ENCODE measurements at regions not wholly inside any gene's neighbourhood (a gene's known extent, or its start where the extent isn't known, plus 50 kb on each side); places are given as distances from the start of the nearest gene placed in this dataset.

- DNase-seq (ENCODE audit: low spot score), result no peak
- H3K4me1 Mint-ChIP-seq, result peaks cover 8% of the 10 kb centered on the region
These were observed 191.9 kb upstream of the MIR17HG start for GRCh38 chr13:91155512-91156114.

DNA sequence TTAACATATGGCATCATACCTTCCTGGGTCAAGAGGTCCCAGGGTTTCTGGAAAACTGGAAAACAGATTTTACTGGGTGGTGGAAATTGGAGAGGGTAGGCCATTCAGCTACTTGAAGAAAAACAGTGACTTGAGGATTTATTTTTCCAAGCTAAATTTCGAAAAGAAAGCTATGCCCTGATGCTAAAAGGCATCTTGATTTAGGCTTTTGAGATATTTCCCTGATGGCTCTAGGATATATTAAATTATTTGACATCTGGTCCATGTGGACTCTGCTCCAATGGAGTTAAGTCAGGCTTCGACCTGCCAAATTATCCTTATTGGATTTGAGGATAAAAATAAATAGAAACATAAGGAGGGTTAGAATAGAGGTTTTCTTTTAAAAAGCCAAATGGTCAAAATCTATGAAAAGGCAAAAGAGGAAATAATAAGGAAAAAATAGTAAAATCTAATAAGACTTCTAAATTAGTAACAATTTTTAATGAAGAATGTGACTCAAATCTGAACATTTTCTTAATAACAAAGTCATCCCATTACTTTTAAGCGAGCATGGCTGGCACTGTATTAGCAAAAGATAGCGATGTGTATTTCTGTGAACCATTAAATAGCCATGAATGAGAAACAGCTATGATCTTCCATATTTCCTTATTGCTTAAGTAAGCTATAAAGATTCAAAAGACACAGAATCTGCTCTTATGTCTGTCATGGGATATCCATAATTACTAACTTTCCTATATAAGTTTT lies 190.0 kb upstream of the MIR17HG start:
- Mint-ChIP-seq H3K36me3 (no peaks in the 10 kb centered on the region), H3K27ac (no peak overlapping the region), H3K4me3 (no peak overlapping the region), H3K27me3 (ENCODE audit: insufficient read depth, low read depth) (peaks cover 2% of the 10 kb centered on the region), H3K9me3 (peaks cover 5% of the 10 kb centered on the region), H3K4me1 (peaks cover 8% of the 10 kb centered on the region)
- H3K4me1 ChIP-seq, result peaks cover 23% of the 10 kb centered on the region
- H4K20me1 ChIP-seq (ENCODE audit: low read depth), result no peaks in the 10 kb centered on the region
- H3K9me3 ChIP-seq (ENCODE audit: low read depth), result no peaks in the 10 kb centered on the region
- no peak overlapping the region for H3K4me2 ChIP-seq
- no peak overlapping the region for H3K4me3 ChIP-seq
- H3K27me3 ChIP-seq, result no peaks in the 10 kb centered on the region
- H3K9ac ChIP-seq, result no peak overlapping the region
- no peaks in the 10 kb centered on the region for H3K79me2 ChIP-seq (ENCODE audit: low read depth)
- peaks cover 3% of the 10 kb centered on the region for H3F3A ChIP-seq (ENCODE audit: low read depth)
- no peak for TF ChIP-seq EZH2 (IDR thresholded peaks at IDR 0.05)
- no peak for TF ChIP-seq CTCF (IDR thresholded peaks at IDR 0.05)
- no peak for TF ChIP-seq EZH2phosphoT487 (IDR thresholded peaks at IDR 0.05)
- no peak overlapping the region for H3K27ac ChIP-seq
- no peak for DNase-seq (ENCODE audit: low spot score)
- H3K36me3 ChIP-seq, result no peaks in the 10 kb centered on the region
- peak overlapping the region; percentile 78 for H2AFZ ChIP-seq (replicated peaks)

More at GRCh38 chr13:91155512-91156114, 191.9 kb upstream of the MIR17HG start:
- Mint-ChIP-seq H3K4me3 (no peak overlapping the region), H3K9me3 (peaks cover 5% of the 10 kb centered on the region), H3K27ac (peak overlapping the region; percentile 67), H3K36me3 (no peaks in the 10 kb centered on the region), H3K27me3 (ENCODE audit: insufficient read depth, low read depth) (peaks cover 2% of the 10 kb centered on the region)
- Histone ChIP-seq H3K36me3 (no peaks in the 10 kb centered on the region), H3K9me3 (ENCODE audit: low read depth) (no peaks in the 10 kb centered on the region), H3K79me2 (ENCODE audit: low read depth) (no peaks in the 10 kb centered on the region), H4K20me1 (ENCODE audit: low read depth) (no peaks in the 10 kb centered on the region), H3K27ac (no peak overlapping the region), H3K27me3 (no peaks in the 10 kb centered on the region), H3F3A (ENCODE audit: low read depth) (peaks cover 3% of the 10 kb centered on the region), H3K9ac (no peak overlapping the region), H2AFZ (replicated peaks) (peak overlapping the region; percentile 73), H3K4me3 (no peak overlapping the region), H3K4me2 (no peak overlapping the region), H3K4me1 (peaks cover 17% of the 10 kb centered on the region)
- TF ChIP-seq EZH2phosphoT487 (IDR thresholded peaks at IDR 0.05) (no peak), CTCF (IDR thresholded peaks at IDR 0.05) (no peak), EZH2 (IDR thresholded peaks at IDR 0.05) (no peak)

- H4K20me1 ChIP-seq (ENCODE audit: low read depth), result no peaks in the 10 kb centered on the region
- no peak overlapping the region for H2AFZ ChIP-seq (replicated peaks)
- H3K4me1 ChIP-seq, result peaks cover 25% of the 10 kb centered on the region
- Mint-ChIP-seq H3K4me1 (peaks cover 8% of the 10 kb centered on the region), H3K27me3 (ENCODE audit: insufficient read depth, low read depth) (peaks cover 2% of the 10 kb centered on the region), H3K9me3 (peaks cover 5% of the 10 kb centered on the region), H3K27ac (no peak overlapping the region), H3K36me3 (no peaks in the 10 kb centered on the region), H3K4me3 (no peak overlapping the region)
- no peak for DNase-seq (ENCODE audit: low spot score)
- H3K36me3 ChIP-seq, result no peaks in the 10 kb centered on the region
- H3K4me3 ChIP-seq, result no peak overlapping the region
- no peak overlapping the region for H3K27ac ChIP-seq
- H3K4me2 ChIP-seq, result no peak overlapping the region
- TF ChIP-seq CTCF (IDR thresholded peaks at IDR 0.05) (peak; percentile 36), EZH2 (IDR thresholded peaks at IDR 0.05) (no peak)
- no peaks in the 10 kb centered on the region for H3K9me3 ChIP-seq (ENCODE audit: low read depth)
- H3K27me3 ChIP-seq, result no peaks in the 10 kb centered on the region
- H3F3A ChIP-seq (ENCODE audit: low read depth), result peaks cover 3% of the 10 kb centered on the region
- H3K9ac ChIP-seq, result no peak overlapping the region
- no peaks in the 10 kb centered on the region for H3K79me2 ChIP-seq (ENCODE audit: low read depth)
These were observed 189.5 kb upstream of the MIR17HG start for GRCh38 chr13:91158017-91158395.

All from neural progenitor cell (in vitro differentiated cells).